ENCODE measurements at regions not wholly inside any gene's neighbourhood (a gene's known extent, or its start where the extent isn't known, plus 50 kb on each side); places are given as distances from the start of the nearest gene placed in this dataset.

GRCh38 chr1:170337413-170337994 is 191.7 kb downstream of the NTMT2 start:
- Mint-ChIP-seq H3K9me3 (no peaks in the 10 kb centered on the region), H3K4me3 (no peak overlapping the region), H3K36me3 (ENCODE audit: insufficient read depth) (no peaks in the 10 kb centered on the region), H3K27ac (ENCODE audit: low read depth) (no peak overlapping the region), H3K4me1 (no peaks in the 10 kb centered on the region), H3K27me3 (peaks cover 26% of the 10 kb centered on the region)
- ATAC-seq (replicated peaks; ENCODE audit: extremely low read depth, poor library complexity, severe bottlenecking) (no peak), DNase-seq (ENCODE audit: low spot score in 2 of 2) (no peak)

GRCh38 chr1:170339534-170339933 is 192.4 kb upstream of the GORAB start:
- DNase-seq (ENCODE audit: low spot score in 2 of 2), result no peak
- no peaks in the 10 kb centered on the region for H3K9me3 Mint-ChIP-seq
- H3K27me3 Mint-ChIP-seq, result peaks cover 21% of the 10 kb centered on the region
- H3K4me3 Mint-ChIP-seq, result no peak overlapping the region
- no peak for ATAC-seq (replicated peaks; ENCODE audit: extremely low read depth, poor library complexity, severe bottlenecking)
- no peaks in the 10 kb centered on the region for H3K4me1 Mint-ChIP-seq
- H3K27ac Mint-ChIP-seq (ENCODE audit: low read depth), result no peak overlapping the region
- H3K36me3 Mint-ChIP-seq (ENCODE audit: insufficient read depth), result no peaks in the 10 kb centered on the region

- DNase-seq (ENCODE audit: low spot score in 2 of 2) (no peak), ATAC-seq (replicated peaks; ENCODE audit: extremely low read depth, poor library complexity, severe bottlenecking) (no peak)
- peaks cover 28% of the 10 kb centered on the region for H3K27me3 Mint-ChIP-seq
- H3K4me1 Mint-ChIP-seq, result no peaks in the 10 kb centered on the region
- no peaks in the 10 kb centered on the region for H3K9me3 Mint-ChIP-seq
- H3K27ac Mint-ChIP-seq (ENCODE audit: low read depth), result no peak overlapping the region
- H3K36me3 Mint-ChIP-seq (ENCODE audit: insufficient read depth), result no peaks in the 10 kb centered on the region
- no peak overlapping the region for H3K4me3 Mint-ChIP-seq
Measured at GRCh38 chr1:170340308-170340707, 191.7 kb upstream of the GORAB start.

GRCh38 chr1:170351366-170351946 is 180.5 kb upstream of the GORAB start:
- H3K27me3 Mint-ChIP-seq, result peaks cover 22% of the 10 kb centered on the region
- no peak overlapping the region for H3K4me3 Mint-ChIP-seq
- H3K4me1 Mint-ChIP-seq, result no peaks in the 10 kb centered on the region
- peaks cover 2% of the 10 kb centered on the region for H3K36me3 Mint-ChIP-seq (ENCODE audit: insufficient read depth)
- DNase-seq (ENCODE audit: low spot score in 2 of 2) (no peak), ATAC-seq (replicated peaks; ENCODE audit: extremely low read depth, poor library complexity, severe bottlenecking) (no peak)
- H3K9me3 Mint-ChIP-seq, result no peaks in the 10 kb centered on the region
- no peak overlapping the region for H3K27ac Mint-ChIP-seq (ENCODE audit: low read depth)

GRCh38 chr1:170354246-170354645 is 177.7 kb upstream of the GORAB start:
- Mint-ChIP-seq H3K27ac (ENCODE audit: low read depth) (no peak overlapping the region), H3K36me3 (ENCODE audit: insufficient read depth) (peaks cover 2% of the 10 kb centered on the region), H3K4me3 (no peak overlapping the region), H3K4me1 (no peaks in the 10 kb centered on the region), H3K27me3 (peaks cover 14% of the 10 kb centered on the region), H3K9me3 (no peaks in the 10 kb centered on the region)
- ATAC-seq (replicated peaks; ENCODE audit: extremely low read depth, poor library complexity, severe bottlenecking), result no peak
- no peak for DNase-seq (ENCODE audit: low spot score in 2 of 2)

GRCh38 chr1:170354690-170355089 is 177.3 kb upstream of the GORAB start:
- peaks cover 9% of the 10 kb centered on the region for H3K27me3 Mint-ChIP-seq
- ATAC-seq (replicated peaks; ENCODE audit: extremely low read depth, poor library complexity, severe bottlenecking), result no peak
- DNase-seq (ENCODE audit: low spot score in 2 of 2), result no peak
- no peaks in the 10 kb centered on the region for H3K9me3 Mint-ChIP-seq
- H3K4me3 Mint-ChIP-seq, result no peak overlapping the region
- H3K4me1 Mint-ChIP-seq, result no peaks in the 10 kb centered on the region
- peaks cover 2% of the 10 kb centered on the region for H3K36me3 Mint-ChIP-seq (ENCODE audit: insufficient read depth)
- H3K27ac Mint-ChIP-seq (ENCODE audit: low read depth), result no peak overlapping the region

GRCh38 chr1:170355267-170355801 is 176.6 kb upstream of the GORAB start:
- Mint-ChIP-seq H3K4me3 (no peak overlapping the region), H3K36me3 (ENCODE audit: insufficient read depth) (peaks cover 2% of the 10 kb centered on the region), H3K4me1 (no peaks in the 10 kb centered on the region), H3K9me3 (no peaks in the 10 kb centered on the region), H3K27ac (ENCODE audit: low read depth) (no peak overlapping the region), H3K27me3 (peaks cover 9% of the 10 kb centered on the region)
- ATAC-seq (replicated peaks; ENCODE audit: extremely low read depth, poor library complexity, severe bottlenecking), result no peak
- no peak for DNase-seq (ENCODE audit: low spot score in 2 of 2)

- Mint-ChIP-seq H3K4me3 (no peak overlapping the region), H3K36me3 (ENCODE audit: insufficient read depth) (peaks cover 2% of the 10 kb centered on the region), H3K27ac (ENCODE audit: low read depth) (no peak overlapping the region)
Measured at GRCh38 chr1:170356585-170356984, 175.4 kb upstream of the GORAB start.

GRCh38 chr1:170357750-170358149 is 174.2 kb upstream of the GORAB start:
- Mint-ChIP-seq H3K4me1 (no peaks in the 10 kb centered on the region), H3K36me3 (ENCODE audit: insufficient read depth) (no peaks in the 10 kb centered on the region), H3K27me3 (peaks cover 9% of the 10 kb centered on the region), H3K27ac (ENCODE audit: low read depth) (no peak overlapping the region), H3K9me3 (no peaks in the 10 kb centered on the region), H3K4me3 (no peak overlapping the region)
- ATAC-seq (replicated peaks; ENCODE audit: extremely low read depth, poor library complexity, severe bottlenecking) (no peak), DNase-seq (ENCODE audit: low spot score in 2 of 2) (no peak)

More at GRCh38 chr1:170356585-170356984, 175.4 kb upstream of the GORAB start:
- DNase-seq (ENCODE audit: low spot score in 2 of 2) (no peak), ATAC-seq (replicated peaks; ENCODE audit: extremely low read depth, poor library complexity, severe bottlenecking) (no peak)
- no peaks in the 10 kb centered on the region for H3K4me1 Mint-ChIP-seq
- H3K9me3 Mint-ChIP-seq, result no peaks in the 10 kb centered on the region
- peaks cover 9% of the 10 kb centered on the region for H3K27me3 Mint-ChIP-seq

- Mint-ChIP-seq H3K4me1 (no peaks in the 10 kb centered on the region), H3K9me3 (no peaks in the 10 kb centered on the region), H3K4me3 (no peak overlapping the region), H3K27me3 (no peaks in the 10 kb centered on the region), H3K27ac (ENCODE audit: low read depth) (no peak overlapping the region), H3K36me3 (ENCODE audit: insufficient read depth) (no peaks in the 10 kb centered on the region)
- no peak for ATAC-seq (replicated peaks; ENCODE audit: extremely low read depth, poor library complexity, severe bottlenecking)
- DNase-seq (ENCODE audit: low spot score in 2 of 2), result no peak
Measured at GRCh38 chr1:170360601-170361000, 171.4 kb upstream of the GORAB start.

- Mint-ChIP-seq H3K36me3 (ENCODE audit: insufficient read depth) (no peaks in the 10 kb centered on the region), H3K9me3 (peaks cover 9% of the 10 kb centered on the region), H3K27me3 (peaks cover 25% of the 10 kb centered on the region), H3K4me3 (no peak overlapping the region), H3K27ac (ENCODE audit: low read depth) (no peak overlapping the region), H3K4me1 (no peaks in the 10 kb centered on the region)
- DNase-seq (ENCODE audit: low spot score in 2 of 2) (no peak), ATAC-seq (replicated peaks; ENCODE audit: extremely low read depth, poor library complexity, severe bottlenecking) (no peak)
Measured at GRCh38 chr1:170365331-170365730, 166.6 kb upstream of the GORAB start.

GRCh38 chr1:170366980-170367379 is 165.0 kb upstream of the GORAB start:
- no peak overlapping the region for H3K4me3 Mint-ChIP-seq
- ATAC-seq (replicated peaks; ENCODE audit: extremely low read depth, poor library complexity, severe bottlenecking) (no peak), DNase-seq (ENCODE audit: low spot score in 2 of 2) (no peak)
- peaks cover 9% of the 10 kb centered on the region for H3K9me3 Mint-ChIP-seq
- no peaks in the 10 kb centered on the region for H3K4me1 Mint-ChIP-seq
- no peak overlapping the region for H3K27ac Mint-ChIP-seq (ENCODE audit: low read depth)
- peaks cover 25% of the 10 kb centered on the region for H3K27me3 Mint-ChIP-seq
- no peaks in the 10 kb centered on the region for H3K36me3 Mint-ChIP-seq (ENCODE audit: insufficient read depth)

- no peak overlapping the region for H3K4me3 Mint-ChIP-seq
- peaks cover 25% of the 10 kb centered on the region for H3K27me3 Mint-ChIP-seq
- DNase-seq (ENCODE audit: low spot score in 2 of 2), result no peak
- H3K27ac Mint-ChIP-seq (ENCODE audit: low read depth), result no peak overlapping the region
- H3K4me1 Mint-ChIP-seq, result no peaks in the 10 kb centered on the region
- ATAC-seq (replicated peaks; ENCODE audit: extremely low read depth, poor library complexity, severe bottlenecking), result no peak
- peaks cover 9% of the 10 kb centered on the region for H3K9me3 Mint-ChIP-seq
- no peaks in the 10 kb centered on the region for H3K36me3 Mint-ChIP-seq (ENCODE audit: insufficient read depth)
Measured at GRCh38 chr1:170367615-170368014, 164.4 kb upstream of the GORAB start.

Measured in central memory CD8-positive, alpha-beta T cell (primary cell).